Fibroblast of the aortic adventitia (primary cell): ENCODE measurements at regions not wholly inside any gene's neighbourhood (a gene's known extent, or its start where the extent isn't known, plus 50 kb on each side); places are given as distances from the start of the nearest gene placed in this dataset.
A peak's percentile ranks its signal among the peaks of the same experiment; 100 is the strongest.
"Not testable (repeated sequence)": the region's sequence is repeated elsewhere in the genome, so short reads cannot be mapped to it uniquely, and the experiment has no call there.

Source experiments
- DNase-seq: peaks from one replicate; pipeline ENCODE4 v3.0.0-alpha.2; 2010; ENCODE audit warnings: low read depth
- H3K4me3 ChIP-seq: 2 replicates; pipeline ENCODE4 v1.5.1; 2011; ENCODE audit warnings: low read depth, mild to moderate bottlenecking, control low read depth, low read length, moderate library complexity
- CTCF ChIP-seq: IDR thresholded peaks from 2 replicates; pipeline ENCODE4 v1.5.1; 2011; ENCODE audit warnings: mild to moderate bottlenecking, low read length, control low read depth, inconsistent platforms; ENCODE audit not compliant: insufficient read depth

- H3K4me3 ChIP-seq, DNase-seq: not testable (repeated sequence)
Measured at GRCh38 chr9:39552242-39552881, 196.9 kb downstream of the SPATA31A1 start.

GRCh38 chr9:39554352-39554751 is 198.9 kb downstream of the SPATA31A1 start:
- DNase-seq, H3K4me3 ChIP-seq: not testable (repeated sequence)

- DNase-seq, H3K4me3 ChIP-seq: not testable (repeated sequence)
- peak; percentile 36 for TF ChIP-seq CTCF
Measured at GRCh38 chr9:39559384-39559783, 203.9 kb downstream of the SPATA31A1 start.

- not testable (repeated sequence) for DNase-seq, H3K4me3 ChIP-seq
Measured at GRCh38 chr9:39566782-39567181, 211.3 kb downstream of the SPATA31A1 start.

GRCh38 chr9:39567396-39567795 is 211.9 kb downstream of the SPATA31A1 start:
- not testable (repeated sequence) for H3K4me3 ChIP-seq, DNase-seq

GRCh38 chr9:39568900-39569299 is 213.4 kb downstream of the SPATA31A1 start:
- DNase-seq, H3K4me3 ChIP-seq: not testable (repeated sequence)

GRCh38 chr9:39573024-39574022 is 217.9 kb downstream of the SPATA31A1 start:
- DNase-seq, H3K4me3 ChIP-seq: not testable (repeated sequence)

- DNase-seq, H3K4me3 ChIP-seq: not testable (repeated sequence)
Measured at GRCh38 chr9:39579000-39579399, 223.5 kb downstream of the SPATA31A1 start.

GRCh38 chr9:39581296-39581695 is 225.8 kb downstream of the SPATA31A1 start:
- DNase-seq, H3K4me3 ChIP-seq: not testable (repeated sequence)

- not testable (repeated sequence) for H3K4me3 ChIP-seq, DNase-seq
Measured at GRCh38 chr9:39582677-39583412, 227.4 kb downstream of the SPATA31A1 start.

GRCh38 chr9:39583413-39583747 is 227.9 kb downstream of the SPATA31A1 start:
- H3K4me3 ChIP-seq, DNase-seq: not testable (repeated sequence)

- H3K4me3 ChIP-seq, DNase-seq: not testable (repeated sequence)
Measured at GRCh38 chr9:39585233-39585632, 229.8 kb downstream of the SPATA31A1 start.
